ENCODE measurements at regions not wholly inside any gene's neighbourhood (a gene's known extent, or its start where the extent isn't known, plus 50 kb on each side); places are given as distances from the start of the nearest gene placed in this dataset.
A peak's percentile ranks its signal among the peaks of the same experiment; 100 is the strongest.

- Mint-ChIP-seq H3K4me3 (ENCODE audit: unreplicated experiment) (no peak overlapping the region), H3K9me3 (ENCODE audit: unreplicated experiment) (no peaks in the 10 kb centered on the region), H3K4me1 (ENCODE audit: insufficient read depth, unreplicated experiment) (peaks cover 9% of the 10 kb centered on the region), H3K27me3 (ENCODE audit: insufficient read depth, unreplicated experiment) (no peaks in the 10 kb centered on the region), H3K27ac (ENCODE audit: low read depth, unreplicated experiment) (no peak overlapping the region), H3K36me3 (ENCODE audit: insufficient read depth, unreplicated experiment) (no peaks in the 10 kb centered on the region)
- CTCF ChIA-PET, result no interaction called here
- intact Hi-C loops (cut with micrococcal nuclease), result no loop called here
- TF ChIP-seq, protein P1, sequence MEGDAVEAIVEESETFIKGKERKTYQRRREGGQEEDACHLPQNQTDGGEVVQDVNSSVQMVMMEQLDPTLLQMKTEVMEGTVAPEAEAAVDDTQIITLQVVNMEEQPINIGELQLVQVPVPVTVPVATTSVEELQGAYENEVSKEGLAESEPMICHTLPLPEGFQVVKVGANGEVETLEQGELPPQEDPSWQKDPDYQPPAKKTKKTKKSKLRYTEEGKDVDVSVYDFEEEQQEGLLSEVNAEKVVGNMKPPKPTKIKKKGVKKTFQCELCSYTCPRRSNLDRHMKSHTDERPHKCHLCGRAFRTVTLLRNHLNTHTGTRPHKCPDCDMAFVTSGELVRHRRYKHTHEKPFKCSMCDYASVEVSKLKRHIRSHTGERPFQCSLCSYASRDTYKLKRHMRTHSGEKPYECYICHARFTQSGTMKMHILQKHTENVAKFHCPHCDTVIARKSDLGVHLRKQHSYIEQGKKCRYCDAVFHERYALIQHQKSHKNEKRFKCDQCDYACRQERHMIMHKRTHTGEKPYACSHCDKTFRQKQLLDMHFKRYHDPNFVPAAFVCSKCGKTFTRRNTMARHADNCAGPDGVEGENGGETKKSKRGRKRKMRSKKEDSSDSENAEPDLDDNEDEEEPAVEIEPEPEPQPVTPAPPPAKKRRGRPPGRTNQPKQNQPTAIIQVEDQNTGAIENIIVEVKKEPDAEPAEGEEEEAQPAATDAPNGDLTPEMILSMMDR (IDR thresholded peaks at IDR 0.05; ENCODE audit: unreplicated experiment), result no peak
- no TSS peak for BruUV-seq (replicated peaks)
- POLR2A ChIA-PET, result no interaction called here
- peak; percentile 60 for DNase-seq (ENCODE audit: unreplicated experiment)
These were observed 185.8 kb upstream of the POU2AF2 start for GRCh38 chr11:111059726-111060125.

- ChIA-PET CTCF (interaction anchor here (0.7 kb wide), 1 partner anchor 57 kb away, joined by 4 read pairs; no protein-coding TSS in a partner anchor), POLR2A (interaction anchor here (0.7 kb wide), 1 partner anchor 984 kb away, joined by 3 read pairs; no protein-coding TSS in a partner anchor)
- Mint-ChIP-seq H3K36me3 (ENCODE audit: insufficient read depth, unreplicated experiment) (no peaks in the 10 kb centered on the region), H3K4me1 (ENCODE audit: insufficient read depth, unreplicated experiment) (no peaks in the 10 kb centered on the region), H3K27me3 (ENCODE audit: insufficient read depth, unreplicated experiment) (peaks cover 2% of the 10 kb centered on the region), H3K9me3 (ENCODE audit: unreplicated experiment) (peaks cover under 1% of the 10 kb centered on the region), H3K4me3 (ENCODE audit: unreplicated experiment) (no peak overlapping the region), H3K27ac (ENCODE audit: low read depth, unreplicated experiment) (no peak overlapping the region)
- DNase-seq (ENCODE audit: unreplicated experiment), result no peak
- intact Hi-C loops (cut with micrococcal nuclease), result no loop called here
- no TSS peak for BruUV-seq (replicated peaks)
- TF ChIP-seq, protein P1 (IDR thresholded peaks at IDR 0.05; ENCODE audit: unreplicated experiment), result no peak
These were observed 196.4 kb upstream of the POU2AF2 start for GRCh38 chr11:111049131-111049530.

GRCh38 chr11:111047374-111047773 lies 198.2 kb upstream of the POU2AF2 start:
- intact Hi-C loops (cut with micrococcal nuclease), result no loop called here
- no TSS peak for BruUV-seq (replicated peaks)
- CTCF ChIA-PET, result interaction anchor here (0.6 kb wide), 1 partner anchor 137 kb away, joined by 3 read pairs; no protein-coding TSS in a partner anchor
- H3K27me3 Mint-ChIP-seq (ENCODE audit: insufficient read depth, unreplicated experiment), result peaks cover 10% of the 10 kb centered on the region
- no peak overlapping the region for H3K4me3 Mint-ChIP-seq (ENCODE audit: unreplicated experiment)
- POLR2A ChIA-PET, result no interaction called here
- no peaks in the 10 kb centered on the region for H3K4me1 Mint-ChIP-seq (ENCODE audit: insufficient read depth, unreplicated experiment)
- H3K36me3 Mint-ChIP-seq (ENCODE audit: insufficient read depth, unreplicated experiment), result no peaks in the 10 kb centered on the region
- DNase-seq (ENCODE audit: unreplicated experiment), result no peak
- no peak overlapping the region for H3K27ac Mint-ChIP-seq (ENCODE audit: low read depth, unreplicated experiment)
- TF ChIP-seq, protein P1 (IDR thresholded peaks at IDR 0.05; ENCODE audit: unreplicated experiment), result no peak
- peaks cover 7% of the 10 kb centered on the region for H3K9me3 Mint-ChIP-seq (ENCODE audit: unreplicated experiment)

GRCh38 chr11:111046291-111046690 lies 199.2 kb upstream of the POU2AF2 start:
- no peaks in the 10 kb centered on the region for H3K36me3 Mint-ChIP-seq (ENCODE audit: insufficient read depth, unreplicated experiment)
- TF ChIP-seq, protein P1 (IDR thresholded peaks at IDR 0.05; ENCODE audit: unreplicated experiment), result no peak
- no peak overlapping the region for H3K4me3 Mint-ChIP-seq (ENCODE audit: unreplicated experiment)
- BruUV-seq (replicated peaks), result no TSS peak
- H3K27me3 Mint-ChIP-seq (ENCODE audit: insufficient read depth, unreplicated experiment), result peaks cover 10% of the 10 kb centered on the region
- CTCF ChIA-PET, result interaction anchor here (0.5 to 0.7 kb wide), 2 partner anchors 327 to 1393 kb away, joined by 3 read pairs; no protein-coding TSS in a partner anchor
- intact Hi-C loops (cut with micrococcal nuclease), result no loop called here
- no peak overlapping the region for H3K27ac Mint-ChIP-seq (ENCODE audit: low read depth, unreplicated experiment)
- no peak for DNase-seq (ENCODE audit: unreplicated experiment)
- POLR2A ChIA-PET, result no interaction called here
- peaks cover 7% of the 10 kb centered on the region for H3K9me3 Mint-ChIP-seq (ENCODE audit: unreplicated experiment)
- no peaks in the 10 kb centered on the region for H3K4me1 Mint-ChIP-seq (ENCODE audit: insufficient read depth, unreplicated experiment)
